T-helper 17 cell (primary cell): ENCODE measurements at regions not wholly inside any gene's neighbourhood (a gene's known extent, or its start where the extent isn't known, plus 50 kb on each side); places are given as distances from the start of the nearest gene placed in this dataset.
A peak's percentile ranks its signal among the peaks of the same experiment; 100 is the strongest.

Source experiments
- ATAC-seq: fragments of 150-1000 bp; cut with Tn5 transposase; 2 replicates; pipeline ENCODE4 v1.10.0; 2021; ENCODE audit warnings: mild to moderate bottlenecking, moderate library complexity
- DNase-seq, 3 donors: peaks; one replicate each; pipeline versions ENCODE4 v3.0.0 to v3.0.0-alpha.2; 2020 to 2021
- H3K9me3 ChIP-seq: one replicate; pipeline ENCODE4 v1.7.0; 2013; ENCODE audit warnings: low read length, mild to moderate bottlenecking; ENCODE audit not compliant: control insufficient read depth, poor library complexity, severe bottlenecking
- H3K27ac Mint-ChIP-seq: one replicate; pipeline ENCODE4 v1.8.0; 2022; ENCODE audit warnings: mild to moderate bottlenecking, moderate library complexity, mixed read lengths
- H3K27me3 Mint-ChIP-seq: one replicate; pipeline ENCODE4 v1.8.0; 2022; ENCODE audit warnings: mixed read lengths
- H3K36me3 Mint-ChIP-seq: one replicate; pipeline ENCODE4 v1.8.0; 2022; ENCODE audit warnings: low read depth, mixed read lengths
- H3K4me1 Mint-ChIP-seq: one replicate; pipeline ENCODE4 v1.8.0; 2022; ENCODE audit warnings: mild to moderate bottlenecking, mixed read lengths
- H3K4me3 Mint-ChIP-seq: one replicate; pipeline ENCODE4 v1.8.0; 2022; ENCODE audit warnings: mild to moderate bottlenecking, moderate library complexity, mixed read lengths

- H3K27me3 Mint-ChIP-seq, result peaks cover 16% of the 10 kb centered on the region
- DNase-seq (no peak), ATAC-seq (no peak)
- no peaks in the 10 kb centered on the region for H3K36me3 Mint-ChIP-seq
- H3K9me3 ChIP-seq, result no peaks in the 10 kb centered on the region
- no peak overlapping the region for H3K4me3 Mint-ChIP-seq
- no peaks in the 10 kb centered on the region for H3K4me1 Mint-ChIP-seq
- H3K27ac Mint-ChIP-seq, result no peak overlapping the region
Observed at GRCh38 chr15:94671858-94672532, 440.6 kb downstream of the MCTP2 start.

GRCh38 chr15:94673801-94674200 lies 442.4 kb downstream of the MCTP2 start:
- ATAC-seq, result no peak
- H3K4me1 Mint-ChIP-seq, result no peaks in the 10 kb centered on the region
- H3K36me3 Mint-ChIP-seq, result no peaks in the 10 kb centered on the region
- peaks cover 16% of the 10 kb centered on the region for H3K27me3 Mint-ChIP-seq
- no peaks in the 10 kb centered on the region for H3K9me3 ChIP-seq
- H3K4me3 Mint-ChIP-seq, result no peak overlapping the region
- DNase-seq, result no peak
- H3K27ac Mint-ChIP-seq, result no peak overlapping the region

GRCh38 chr15:94674296-94674695 lies 442.9 kb downstream of the MCTP2 start:
- no peaks in the 10 kb centered on the region for H3K4me1 Mint-ChIP-seq
- H3K27me3 Mint-ChIP-seq, result peaks cover 16% of the 10 kb centered on the region
- ATAC-seq (no peak), DNase-seq (no peak)
- H3K9me3 ChIP-seq, result no peaks in the 10 kb centered on the region
- no peak overlapping the region for H3K27ac Mint-ChIP-seq
- H3K36me3 Mint-ChIP-seq, result no peaks in the 10 kb centered on the region
- H3K4me3 Mint-ChIP-seq, result peak overlapping the region; percentile 68

GRCh38 chr15:94677202-94677790 lies 445.9 kb downstream of the MCTP2 start:
- peaks cover 16% of the 10 kb centered on the region for H3K27me3 Mint-ChIP-seq
- no peaks in the 10 kb centered on the region for H3K4me1 Mint-ChIP-seq
- no peaks in the 10 kb centered on the region for H3K36me3 Mint-ChIP-seq
- H3K9me3 ChIP-seq, result no peaks in the 10 kb centered on the region
- H3K27ac Mint-ChIP-seq, result no peak overlapping the region
- no peak overlapping the region for H3K4me3 Mint-ChIP-seq
- ATAC-seq (no peak), DNase-seq (no peak)

GRCh38 chr15:94682171-94682570 lies 450.8 kb downstream of the MCTP2 start:
- DNase-seq, result no peak
- ATAC-seq, result no peak
- Mint-ChIP-seq H3K4me3 (no peak overlapping the region), H3K27me3 (peaks cover 14% of the 10 kb centered on the region), H3K36me3 (no peaks in the 10 kb centered on the region), H3K4me1 (no peaks in the 10 kb centered on the region), H3K27ac (no peak overlapping the region)
- H3K9me3 ChIP-seq, result no peaks in the 10 kb centered on the region

GRCh38 chr15:94683902-94684301 lies 452.5 kb downstream of the MCTP2 start:
- Mint-ChIP-seq H3K4me1 (no peaks in the 10 kb centered on the region), H3K27me3 (peaks cover 10% of the 10 kb centered on the region), H3K4me3 (no peak overlapping the region), H3K27ac (no peak overlapping the region), H3K36me3 (peaks cover 2% of the 10 kb centered on the region)
- DNase-seq (no peak), ATAC-seq (no peak)
- H3K9me3 ChIP-seq, result no peaks in the 10 kb centered on the region

- no peak overlapping the region for H3K27ac Mint-ChIP-seq
- peaks cover 2% of the 10 kb centered on the region for H3K36me3 Mint-ChIP-seq
- no peaks in the 10 kb centered on the region for H3K9me3 ChIP-seq
- no peak for DNase-seq
- no peaks in the 10 kb centered on the region for H3K4me1 Mint-ChIP-seq
- no peak overlapping the region for H3K4me3 Mint-ChIP-seq
- ATAC-seq, result no peak
- no peaks in the 10 kb centered on the region for H3K27me3 Mint-ChIP-seq
Observed at GRCh38 chr15:94691169-94691568, 459.8 kb downstream of the MCTP2 start.

- Mint-ChIP-seq H3K4me3 (no peak overlapping the region), H3K4me1 (no peaks in the 10 kb centered on the region), H3K27me3 (no peaks in the 10 kb centered on the region), H3K27ac (no peak overlapping the region), H3K36me3 (peaks cover 2% of the 10 kb centered on the region)
- ATAC-seq (no peak), DNase-seq (no peak)
- no peaks in the 10 kb centered on the region for H3K9me3 ChIP-seq
Observed at GRCh38 chr15:94692710-94693109, 461.3 kb downstream of the MCTP2 start.

GRCh38 chr15:94700211-94700610 lies 468.9 kb downstream of the MCTP2 start:
- H3K4me1 Mint-ChIP-seq, result no peaks in the 10 kb centered on the region
- no peaks in the 10 kb centered on the region for H3K36me3 Mint-ChIP-seq
- ATAC-seq, result no peak
- H3K27me3 Mint-ChIP-seq, result no peaks in the 10 kb centered on the region
- no peak for DNase-seq
- H3K9me3 ChIP-seq, result no peaks in the 10 kb centered on the region
- no peak overlapping the region for H3K4me3 Mint-ChIP-seq
- H3K27ac Mint-ChIP-seq, result no peak overlapping the region

- ATAC-seq, result no peak
- Mint-ChIP-seq H3K27ac (no peak overlapping the region), H3K36me3 (no peaks in the 10 kb centered on the region), H3K27me3 (no peaks in the 10 kb centered on the region), H3K4me3 (no peak overlapping the region), H3K4me1 (no peaks in the 10 kb centered on the region)
- H3K9me3 ChIP-seq, result no peaks in the 10 kb centered on the region
- no peak for DNase-seq
Observed at GRCh38 chr15:94701281-94701985, 470.1 kb downstream of the MCTP2 start.

GRCh38 chr15:94703596-94703995 lies 472.2 kb downstream of the MCTP2 start:
- Mint-ChIP-seq H3K27ac (no peak overlapping the region), H3K4me1 (no peaks in the 10 kb centered on the region), H3K27me3 (no peaks in the 10 kb centered on the region), H3K4me3 (no peak overlapping the region), H3K36me3 (no peaks in the 10 kb centered on the region)
- ATAC-seq, result no peak
- H3K9me3 ChIP-seq, result no peaks in the 10 kb centered on the region
- DNase-seq, result no peak

GRCh38 chr15:94704421-94704820 lies 473.1 kb downstream of the MCTP2 start:
- no peak overlapping the region for H3K4me3 Mint-ChIP-seq
- no peak for ATAC-seq
- no peaks in the 10 kb centered on the region for H3K4me1 Mint-ChIP-seq
- H3K36me3 Mint-ChIP-seq, result no peaks in the 10 kb centered on the region
- H3K27me3 Mint-ChIP-seq, result peaks cover 2% of the 10 kb centered on the region
- no peaks in the 10 kb centered on the region for H3K9me3 ChIP-seq
- DNase-seq, result no peak
- no peak overlapping the region for H3K27ac Mint-ChIP-seq

GRCh38 chr15:94704946-94705345 lies 473.6 kb downstream of the MCTP2 start:
- H3K4me3 Mint-ChIP-seq, result no peak overlapping the region
- no peak for DNase-seq
- no peaks in the 10 kb centered on the region for H3K36me3 Mint-ChIP-seq
- H3K27ac Mint-ChIP-seq, result no peak overlapping the region
- ATAC-seq, result no peak
- no peaks in the 10 kb centered on the region for H3K9me3 ChIP-seq
- H3K27me3 Mint-ChIP-seq, result peaks cover 7% of the 10 kb centered on the region
- no peaks in the 10 kb centered on the region for H3K4me1 Mint-ChIP-seq

- H3K4me3 Mint-ChIP-seq, result no peak overlapping the region
- no peaks in the 10 kb centered on the region for H3K36me3 Mint-ChIP-seq
- no peaks in the 10 kb centered on the region for H3K4me1 Mint-ChIP-seq
- no peak overlapping the region for H3K27ac Mint-ChIP-seq
- DNase-seq, result no peak
- ATAC-seq, result no peak
- H3K27me3 Mint-ChIP-seq, result peaks cover 12% of the 10 kb centered on the region
- no peaks in the 10 kb centered on the region for H3K9me3 ChIP-seq
Observed at GRCh38 chr15:94709319-94709718, 478.0 kb downstream of the MCTP2 start.
